K562 (cell line): ENCODE measurements at regions not wholly inside any gene's neighbourhood (a gene's known extent, or its start where the extent isn't known, plus 50 kb on each side); places are given as distances from the start of the nearest gene placed in this dataset.

Experiments used
- ATAC-seq: fragments of 200-7000 bp; cut with Tn5 transposase; 3 replicates; pipeline ENCODE4 v1.9.1; 2020; ENCODE audit warnings: moderate library complexity
- BruUV-seq: library from RNA; stranded (reverse); fragments of 400-500 nt; replicated peaks from 2 replicates; lab custom pipeline; 2021; lab: Mats Ljungman, UMichigan
- CTCF ChIA-PET: fragments of 300-600 bp; formaldehyde crosslinking; extraction: SDS; loops from one replicate; lab custom pipeline; 2021; ENCODE audit warnings: low intra/inter-chr PET ratio; lab: Yijun Ruan, JAX
- POLR2A ChIA-PET: fragments of 300-600, 350-650 bp; sonication (Branson Sonifier 250); formaldehyde crosslinking; extraction: SDS; loops from one replicate; lab custom pipeline; 2021; ENCODE audit warnings: antibody characterized with exemption, inconsistent platforms; lab: Yijun Ruan, JAX
- DNase-seq, 4 experiments: peaks; one replicate each; pipeline versions ENCODE4 v3.0.0 to v3.0.0-alpha.2; 2011 to 2018; ENCODE audit warnings: low spot score in 3 of 4, mixed read lengths in 3 of 4; ENCODE audit errors: extremely low read depth in 1 of 4
- FAIRE-seq: peaks from 2 replicates; lab custom pipeline; 2011; peaks lifted over from hg19 to GRCh38; lab: Jason Lieb, UNC
- H2AFZ ChIP-seq: 2 replicates; pipeline ENCODE4 v1.6.0; 2011; ENCODE audit warnings: low read depth, low read length, control low read depth, inconsistent platforms
- H3K27ac ChIP-seq: fragments of 200-600 bp; 3 replicates; pipeline ENCODE4 v1.8.0; 2011; ENCODE audit warnings: low read depth, mild to moderate bottlenecking, control low read depth, inconsistent platforms, low read length, moderate library complexity, mixed read lengths; ENCODE audit errors: extremely low read depth
- H3K27me3 ChIP-seq, 2 experiments: fragments of 300-600 bp in 1 of 2; 2 replicates in 1 of 2; 3 replicates in 1 of 2; pipeline versions ENCODE4 v1.6.0 to v1.8.0; 2011; ENCODE audit warnings: inconsistent platforms in 2 of 2, low read length in 2 of 2, mild to moderate bottlenecking in 1 of 2, mixed read lengths in 1 of 2, moderate library complexity in 1 of 2; ENCODE audit not compliant: control insufficient read depth in 2 of 2, insufficient read depth in 2 of 2
- H3K36me3 ChIP-seq: fragments of 300-600 bp; 3 replicates; pipeline ENCODE4 v1.8.0; 2011; ENCODE audit warnings: mild to moderate bottlenecking, low read length, inconsistent platforms; ENCODE audit not compliant: control insufficient read depth, insufficient read depth
- H3K4me1 ChIP-seq, 2 experiments: fragments of 200-600 bp in 1 of 2; replicated peaks in 1 of 2; 2 replicates in 1 of 2; 3 replicates in 1 of 2; pipeline versions ENCODE4 v1.5.1 to v1.8.0; 2011; ENCODE audit warnings: inconsistent platforms in 2 of 2, low read length in 2 of 2, mild to moderate bottlenecking in 1 of 2, mixed read lengths in 1 of 2, moderate library complexity in 1 of 2; ENCODE audit not compliant: control insufficient read depth in 2 of 2, insufficient read depth in 2 of 2
- H3K4me2 ChIP-seq: 2 replicates; pipeline ENCODE4 v1.6.1; 2011; ENCODE audit warnings: low read length, control low read depth, inconsistent platforms, mixed read lengths; ENCODE audit not compliant: insufficient read depth
- H3K4me3 ChIP-seq: fragments of 200-600 bp; sonication (generic), shearing (Covaris generic); 2 replicates; pipeline ENCODE4 v1.5.1; 2016; ENCODE audit warnings: control low read depth, inconsistent platforms
- H3K79me2 ChIP-seq: fragments of 200-600 bp; 3 replicates; pipeline ENCODE4 v1.8.0; 2011; ENCODE audit warnings: low read length, inconsistent platforms; ENCODE audit not compliant: control insufficient read depth, insufficient read depth
- H3K9ac ChIP-seq, 2 experiments: 2 replicates each; pipeline versions ENCODE4 v1.6.0 to v1.6.1; 2011; ENCODE audit warnings: low read depth in 2 of 2, low read length in 2 of 2, control low read depth in 1 of 2, inconsistent platforms in 1 of 2, mild to moderate bottlenecking in 1 of 2, mixed read lengths in 1 of 2; ENCODE audit not compliant: insufficient read depth in 1 of 2
- H3K9me1 ChIP-seq: one replicate; pipeline ENCODE4 v1.6.0; 2011; ENCODE audit warnings: inconsistent platforms, mild to moderate bottlenecking, low read length, moderate library complexity; ENCODE audit not compliant: control insufficient read depth, insufficient read depth
- H3K9me3 ChIP-seq: replicated peaks from 2 replicates; pipeline ENCODE4 v1.5.1; 2011; ENCODE audit warnings: low read depth, low read length, inconsistent platforms; ENCODE audit not compliant: control insufficient read depth, insufficient read depth
- H4K20me1 ChIP-seq: replicated peaks from 2 replicates; pipeline ENCODE4 v1.6.1; 2011; ENCODE audit warnings: low read length, inconsistent platforms, mixed read lengths; ENCODE audit not compliant: control insufficient read depth, insufficient read depth
- CHD1 ChIP-seq: fragments of 200-600 bp; sonication (generic); IDR thresholded peaks from one replicate; pipeline ENCODE4 v1.6.1; 2012; ENCODE audit warnings: mild to moderate bottlenecking, moderate library complexity, low read length, inconsistent platforms
- MXI1 ChIP-seq: IDR thresholded peaks from 2 replicates; pipeline ENCODE4 v1.6.1; 2011; ENCODE audit warnings: low read depth, mild to moderate bottlenecking, improper control_type of control experiment, low read length
- TFAM ChIP-seq: fragments of 250-450 bp; sonication (Bioruptor Pico); conservative IDR thresholded peaks from 2 replicates; pipeline ENCODE4 v1.5.0; 2021; ENCODE audit warnings: mild to moderate bottlenecking, moderate library complexity
- WGBS: fragments of 100-300 bp; shearing (Covaris generic); methylation state at CpG from one replicate; pipeline ENCODE4 v1.1.6; 2016; ENCODE audit warnings: low coverage, mixed read lengths; ENCODE audit not compliant: insufficient coverage; ENCODE audit errors: missing lambda C conversion rate; 5-methylcytosine and 5-hydroxymethylcytosine counted together
- in situ Hi-C: fragments of 300-500 bp; cut with MboI; formaldehyde crosslinking; loops from 4 replicates; pipeline ENCODE4 v1.15.0; 2018; ENCODE audit warnings: inconsistent platforms, mixed read lengths
- intact Hi-C: fragments of 100-400 bp; cut with micrococcal nuclease; formaldehyde crosslinking; loops from 2 replicates; pipeline ENCODE4 v1.14.2; 2022
- TF ChIP-seq, protein P1 (sequence below): sonication (generic); formaldehyde crosslinking; IDR thresholded peaks from 2 replicates; pipeline ENCODE4 v1.8.1; 2023; ENCODE audit warnings: missing genetic modification reagents, mild to moderate bottlenecking, borderline replicate concordance
- TF ChIP-seq, protein P2 (sequence below): fragments of 250-450 bp; sonication (Bioruptor Pico); IDR thresholded peaks from 2 replicates; pipeline ENCODE4 v1.8.0; 2022; ENCODE audit warnings: inconsistent platforms, mild to moderate bottlenecking, moderate library complexity, borderline replicate concordance

DNA sequence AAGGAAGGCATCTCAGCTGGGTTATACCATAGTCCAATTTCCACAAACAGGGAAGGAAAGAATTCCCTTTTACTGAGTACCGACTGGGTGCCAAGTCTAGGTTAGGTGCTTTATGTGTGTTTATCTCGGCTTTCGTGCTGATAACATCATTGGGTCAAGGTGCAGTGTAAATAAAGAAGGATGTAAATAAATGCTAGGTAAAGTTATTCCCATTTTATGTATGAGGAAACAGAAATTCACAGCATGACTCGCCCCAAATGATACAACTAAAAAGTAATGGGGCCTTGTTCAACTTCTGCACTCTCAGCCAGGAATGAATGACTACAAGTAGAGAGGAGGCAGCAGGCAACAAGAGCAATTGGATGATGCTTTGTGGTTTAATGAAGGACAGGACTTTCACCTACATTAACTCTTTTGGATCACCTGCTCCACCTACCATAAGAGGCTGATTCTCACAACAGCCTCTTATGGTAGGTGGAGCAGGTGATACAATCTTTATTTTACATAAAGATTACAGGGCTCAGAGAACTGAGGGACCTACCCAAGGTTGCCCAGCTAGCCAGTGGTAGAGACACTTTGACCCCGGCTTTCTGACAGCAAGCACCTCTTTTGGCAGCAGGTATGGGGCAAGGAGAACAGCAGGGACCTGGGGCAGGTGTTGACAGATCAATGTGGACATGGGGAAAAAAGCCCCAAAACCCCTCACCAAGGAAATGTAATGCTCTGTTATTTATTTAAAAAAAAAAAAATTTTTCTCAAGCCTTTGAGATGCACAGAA, 213.4 kb upstream of the NUDT4 start:
- in situ Hi-C loops (no loop called here), intact Hi-C loops (no loop called here)
- DNase-seq, result no peak
- 33% methylated on average over 5 of the region's 5 CpGs for WGBS
- Histone ChIP-seq H3K4me1 (no peaks in the 10 kb centered on the region), H3K9me3 (no peaks in the 10 kb centered on the region), H3K27me3 (no peaks in the 10 kb centered on the region), H2AFZ (no peak overlapping the region), H4K20me1 (no peaks in the 10 kb centered on the region), H3K9ac (no peak overlapping the region), H3K36me3 (no peaks in the 10 kb centered on the region), H3K4me2 (no peak overlapping the region), H3K4me3 (no peak overlapping the region), H3K79me2 (no peaks in the 10 kb centered on the region), H3K9me1 (no peaks in the 10 kb centered on the region), H3K27ac (no peak overlapping the region)
- BruUV-seq, result no TSS peak
- TF ChIP-seq, protein P1, sequence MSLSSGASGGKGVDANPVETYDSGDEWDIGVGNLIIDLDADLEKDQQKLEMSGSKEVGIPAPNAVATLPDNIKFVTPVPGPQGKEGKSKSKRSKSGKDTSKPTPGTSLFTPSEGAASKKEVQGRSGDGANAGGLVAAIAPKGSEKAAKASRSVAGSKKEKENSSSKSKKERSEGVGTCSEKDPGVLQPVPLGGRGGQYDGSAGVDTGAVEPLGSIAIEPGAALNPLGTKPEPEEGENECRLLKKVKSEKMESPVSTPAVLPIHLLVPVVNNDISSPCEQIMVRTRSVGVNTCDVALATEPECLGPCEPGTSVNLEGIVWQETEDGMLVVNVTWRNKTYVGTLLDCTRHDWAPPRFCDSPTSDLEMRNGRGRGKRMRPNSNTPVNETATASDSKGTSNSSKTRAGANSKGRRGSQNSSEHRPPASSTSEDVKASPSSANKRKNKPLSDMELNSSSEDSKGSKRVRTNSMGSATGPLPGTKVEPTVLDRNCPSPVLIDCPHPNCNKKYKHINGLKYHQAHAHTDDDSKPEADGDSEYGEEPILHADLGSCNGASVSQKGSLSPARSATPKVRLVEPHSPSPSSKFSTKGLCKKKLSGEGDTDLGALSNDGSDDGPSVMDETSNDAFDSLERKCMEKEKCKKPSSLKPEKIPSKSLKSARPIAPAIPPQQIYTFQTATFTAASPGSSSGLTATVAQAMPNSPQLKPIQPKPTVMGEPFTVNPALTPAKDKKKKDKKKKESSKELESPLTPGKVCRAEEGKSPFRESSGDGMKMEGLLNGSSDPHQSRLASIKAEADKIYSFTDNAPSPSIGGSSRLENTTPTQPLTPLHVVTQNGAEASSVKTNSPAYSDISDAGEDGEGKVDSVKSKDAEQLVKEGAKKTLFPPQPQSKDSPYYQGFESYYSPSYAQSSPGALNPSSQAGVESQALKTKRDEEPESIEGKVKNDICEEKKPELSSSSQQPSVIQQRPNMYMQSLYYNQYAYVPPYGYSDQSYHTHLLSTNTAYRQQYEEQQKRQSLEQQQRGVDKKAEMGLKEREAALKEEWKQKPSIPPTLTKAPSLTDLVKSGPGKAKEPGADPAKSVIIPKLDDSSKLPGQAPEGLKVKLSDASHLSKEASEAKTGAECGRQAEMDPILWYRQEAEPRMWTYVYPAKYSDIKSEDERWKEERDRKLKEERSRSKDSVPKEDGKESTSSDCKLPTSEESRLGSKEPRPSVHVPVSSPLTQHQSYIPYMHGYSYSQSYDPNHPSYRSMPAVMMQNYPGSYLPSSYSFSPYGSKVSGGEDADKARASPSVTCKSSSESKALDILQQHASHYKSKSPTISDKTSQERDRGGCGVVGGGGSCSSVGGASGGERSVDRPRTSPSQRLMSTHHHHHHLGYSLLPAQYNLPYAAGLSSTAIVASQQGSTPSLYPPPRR (CRISPR knock-in tag), result no peak
- TF ChIP-seq TFAM (CRISPR knock-in tag), result no peak
- TF ChIP-seq MXI1, result no peak
- no peak for TF ChIP-seq CHD1
- TF ChIP-seq, protein P2, sequence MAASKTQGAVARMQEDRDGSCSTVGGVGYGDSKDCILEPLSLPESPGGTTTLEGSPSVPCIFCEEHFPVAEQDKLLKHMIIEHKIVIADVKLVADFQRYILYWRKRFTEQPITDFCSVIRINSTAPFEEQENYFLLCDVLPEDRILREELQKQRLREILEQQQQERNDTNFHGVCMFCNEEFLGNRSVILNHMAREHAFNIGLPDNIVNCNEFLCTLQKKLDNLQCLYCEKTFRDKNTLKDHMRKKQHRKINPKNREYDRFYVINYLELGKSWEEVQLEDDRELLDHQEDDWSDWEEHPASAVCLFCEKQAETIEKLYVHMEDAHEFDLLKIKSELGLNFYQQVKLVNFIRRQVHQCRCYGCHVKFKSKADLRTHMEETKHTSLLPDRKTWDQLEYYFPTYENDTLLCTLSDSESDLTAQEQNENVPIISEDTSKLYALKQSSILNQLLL (CRISPR knock-in tag), result no peak
- ChIA-PET CTCF (no interaction called here), POLR2A (interaction anchor here (0.6 kb wide), 1 partner anchor 245 kb away, joined by 4 read pairs; no protein-coding TSS in a partner anchor)
- no peak for ATAC-seq
- no peak for FAIRE-seq
